KBM-7 (cell line): ENCODE measurements at regions not wholly inside any gene's neighbourhood (a gene's known extent, or its start where the extent isn't known, plus 50 kb on each side); places are given as distances from the start of the nearest gene placed in this dataset.
"Not testable (repeated sequence)": the region's sequence is repeated elsewhere in the genome, so short reads cannot be mapped to it uniquely, and the experiment has no call there.

Experiments used
- DNase-seq: peaks from one replicate; pipeline ENCODE4 v3.0.0-alpha.2; 2015
- in situ Hi-C: fragments of 300-500 bp; cut with MboI; formaldehyde crosslinking; loops from 2 replicates; pipeline ENCODE4 v1.14.3; 2020; ENCODE audit warnings: low sequenced_read_pairs, low pct_unique_long_range_greater_than_20kb, mixed read lengths

DNA sequence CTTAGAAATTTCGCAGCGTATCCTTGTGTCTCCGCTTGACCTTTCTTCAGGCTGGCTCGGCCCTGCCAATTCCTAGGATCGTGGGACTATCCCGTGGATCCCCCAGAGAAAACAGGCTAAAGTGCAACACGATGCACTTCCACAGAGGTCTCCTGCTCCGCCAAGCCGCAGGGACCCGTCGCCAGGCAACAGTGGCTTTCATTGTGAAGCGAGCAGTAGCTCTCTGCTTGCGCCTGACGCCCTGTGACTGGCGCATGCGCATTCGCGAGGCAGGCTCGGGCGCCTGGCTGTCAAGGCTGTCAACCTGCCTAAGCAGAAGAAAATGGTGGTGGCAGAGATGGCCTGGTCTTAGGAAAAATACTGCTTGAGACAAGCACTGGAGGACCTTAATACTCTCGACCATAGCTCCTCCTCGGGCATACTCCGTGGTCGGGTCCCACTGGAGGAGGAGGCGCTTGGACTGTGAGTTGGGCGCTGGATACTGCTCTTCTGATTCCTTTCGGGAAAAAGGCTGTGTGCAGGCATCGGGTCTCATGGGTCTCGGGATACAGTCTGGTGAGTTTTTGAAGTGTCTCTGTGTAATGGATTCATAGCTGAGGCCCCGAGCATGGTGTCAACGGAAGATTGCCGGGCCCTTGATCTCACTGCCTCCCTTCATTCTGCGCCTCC lies 2336.1 kb downstream of the TP53TG3F start:
- in situ Hi-C loops, result no loop called here
- DNase-seq, result no peak

DNA sequence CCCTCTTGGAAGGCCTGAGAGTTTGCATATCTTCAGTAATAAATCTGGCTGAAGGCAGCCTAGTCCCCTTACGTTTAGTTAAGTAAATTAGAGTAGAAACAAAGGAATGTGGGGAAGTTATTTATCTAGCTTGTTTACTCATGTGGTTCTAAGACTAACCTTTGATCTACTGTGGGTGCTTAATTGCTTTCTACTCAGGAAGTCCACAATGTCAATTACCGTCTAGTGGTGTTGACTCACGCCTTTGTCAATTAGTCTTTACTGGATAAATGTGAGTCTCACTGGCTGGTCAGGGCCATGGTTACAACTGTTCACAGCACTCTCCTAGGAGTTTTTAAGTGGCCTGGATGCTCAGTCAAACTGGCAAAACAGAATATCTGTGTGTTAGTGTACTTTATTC lies 2338.4 kb downstream of the TP53TG3F start:
- in situ Hi-C loops, result no loop called here
- DNase-seq, result no peak

DNA sequence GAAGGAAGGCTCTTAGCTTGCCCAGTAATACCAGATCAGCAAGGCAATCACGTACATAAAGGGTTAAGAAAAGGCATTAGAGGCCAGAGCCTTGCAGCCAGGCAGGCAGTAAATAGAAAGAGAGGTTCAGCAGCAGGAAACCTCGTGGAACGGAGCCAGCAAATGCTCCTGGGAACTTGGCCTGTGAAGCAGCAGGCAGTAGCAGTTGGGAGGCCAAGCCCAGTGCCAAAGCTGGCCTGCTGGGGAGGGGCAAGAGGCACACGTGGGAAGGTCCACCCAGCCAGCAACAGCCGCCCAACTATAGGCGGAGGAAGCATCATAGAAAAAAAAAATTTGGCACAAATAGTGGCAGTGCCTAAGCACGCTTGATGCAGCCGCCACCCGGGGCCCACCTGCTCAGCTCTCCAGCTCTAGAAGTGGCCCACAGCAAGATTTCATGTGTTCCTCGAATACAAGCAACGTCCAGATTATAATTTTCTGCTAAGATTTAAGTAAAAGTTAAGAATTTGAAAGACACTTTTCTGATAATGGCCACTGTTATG lies 2339.5 kb downstream of the TP53TG3F start:
- in situ Hi-C loops, result no loop called here
- DNase-seq, result no peak

DNA sequence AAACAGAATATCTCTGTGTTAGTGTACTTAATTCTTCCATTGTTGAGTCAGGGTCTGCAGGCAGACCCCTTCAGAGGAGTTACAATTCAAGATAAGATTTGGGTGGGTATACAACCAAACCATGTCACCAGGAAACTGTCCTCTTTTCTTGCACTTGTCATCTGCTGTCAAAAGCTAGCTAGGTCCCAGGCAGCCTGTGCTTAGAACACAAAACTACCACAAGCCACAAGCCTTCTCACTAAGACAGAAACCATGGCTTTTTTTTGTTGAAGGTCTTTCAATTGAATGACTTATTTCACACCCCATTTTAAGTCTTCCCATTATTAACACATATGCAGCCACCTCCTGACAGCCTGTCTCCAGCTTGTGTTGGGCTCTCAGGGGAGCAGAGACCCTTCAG lies 2345.1 kb downstream of the TP53TG3F start:
- in situ Hi-C loops, result not testable (repeated sequence)

DNA sequence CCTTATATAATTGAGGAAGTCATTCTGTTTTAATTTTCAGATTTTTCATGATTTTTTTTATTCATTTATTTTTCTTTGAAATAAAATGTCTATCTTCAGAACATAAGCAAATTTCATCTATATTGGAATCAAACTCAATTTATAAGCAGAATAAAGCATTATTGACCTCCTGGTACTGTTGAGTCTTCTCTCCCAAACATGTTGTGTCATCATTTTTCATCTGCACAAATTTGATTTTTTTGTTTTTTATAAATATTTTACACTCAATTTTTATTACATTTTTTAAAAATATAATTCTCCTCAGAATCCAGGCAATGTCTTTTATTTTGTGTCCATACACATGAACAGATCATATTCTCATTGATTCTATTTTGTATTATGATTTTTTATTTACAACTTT lies 2363.9 kb downstream of the TP53TG3F start:
- in situ Hi-C loops, result no loop called here

More for the DNA sequence above, 2345.1 kb downstream of the TP53TG3F start:
- not testable (repeated sequence) for DNase-seq

DNA sequence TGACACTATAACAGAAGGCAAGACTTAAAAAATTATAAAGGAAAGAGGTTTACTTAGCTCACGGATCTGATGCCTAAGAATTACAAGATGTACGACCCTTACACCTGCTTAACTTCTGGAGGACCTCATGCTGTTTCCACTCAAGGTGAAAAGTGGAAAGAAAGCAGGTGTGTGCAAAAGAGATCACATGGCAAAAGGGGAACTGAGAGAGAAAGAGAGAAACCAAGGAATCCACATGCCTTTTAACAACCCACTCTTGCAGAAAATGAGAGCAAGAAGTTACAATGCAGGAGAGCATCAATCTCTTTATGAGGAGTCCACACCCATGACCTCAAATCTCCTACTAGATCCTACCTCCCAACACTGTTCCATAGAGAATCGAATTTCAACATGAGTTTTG lies 2382.2 kb downstream of the TP53TG3F start:
- DNase-seq, result no peak
- in situ Hi-C loops, result no loop called here

More for the DNA sequence above, 2363.9 kb downstream of the TP53TG3F start:
- no peak for DNase-seq

DNA sequence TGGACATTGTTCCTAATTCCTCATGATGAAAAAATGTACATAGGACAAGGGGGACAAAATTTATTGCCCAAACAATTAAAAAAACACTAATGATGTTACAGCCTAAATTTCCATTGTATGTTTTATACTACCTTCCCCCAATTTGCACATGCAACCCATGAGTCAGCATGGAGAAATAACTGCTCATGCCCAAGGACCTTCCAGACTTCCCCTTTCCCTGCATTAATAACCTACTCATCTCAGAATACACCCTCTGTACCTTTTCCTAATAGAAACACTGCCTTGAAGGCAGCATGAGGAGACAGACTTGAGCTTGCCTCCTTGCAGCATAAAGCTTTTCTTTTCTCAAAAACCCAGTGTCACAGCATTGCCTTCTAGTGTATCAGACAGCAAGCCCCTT lies 2402.8 kb downstream of the TP53TG3F start:
- in situ Hi-C loops, result no loop called here
- no peak for DNase-seq

DNA sequence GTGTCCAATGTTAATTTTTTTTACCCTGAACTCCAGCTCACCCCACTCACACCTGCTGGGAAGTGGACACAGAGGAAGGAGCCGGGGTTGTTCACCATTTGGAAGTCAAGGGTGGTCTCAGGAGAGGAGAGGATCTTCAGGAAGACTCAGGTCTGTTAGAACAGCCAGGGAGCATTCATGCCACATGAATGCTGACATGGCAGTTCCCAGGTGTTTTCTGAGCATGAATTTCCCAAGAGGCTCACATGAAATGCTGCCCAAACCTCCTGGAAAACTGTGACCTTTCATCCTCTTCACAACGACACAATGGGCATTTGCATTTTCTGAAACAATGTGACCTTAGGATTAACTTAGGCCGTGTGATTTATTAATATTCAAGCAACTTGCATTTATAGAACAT lies 2409.2 kb downstream of the TP53TG3F start:
- no peak for DNase-seq
- in situ Hi-C loops, result no loop called here

DNA sequence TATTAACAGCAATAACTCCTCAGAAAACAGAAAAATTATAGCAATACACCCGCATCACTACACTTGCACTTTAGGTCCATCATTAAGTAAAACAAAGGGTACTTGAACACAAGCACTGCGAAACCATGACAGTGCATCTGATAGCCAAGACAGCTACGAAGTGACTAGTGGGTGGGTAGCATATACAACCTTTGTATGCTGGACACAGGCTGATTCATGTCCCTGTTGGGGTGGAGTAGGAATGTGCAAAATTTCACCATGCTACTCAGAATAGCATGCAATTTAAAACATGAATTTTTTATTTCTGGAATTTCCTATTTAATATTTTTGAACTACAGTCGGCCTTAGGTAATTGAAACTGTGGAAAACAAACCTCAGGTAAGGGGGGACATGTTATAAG lies 2414.1 kb downstream of the TP53TG3F start:
- DNase-seq, result no peak
- in situ Hi-C loops, result no loop called here

DNA sequence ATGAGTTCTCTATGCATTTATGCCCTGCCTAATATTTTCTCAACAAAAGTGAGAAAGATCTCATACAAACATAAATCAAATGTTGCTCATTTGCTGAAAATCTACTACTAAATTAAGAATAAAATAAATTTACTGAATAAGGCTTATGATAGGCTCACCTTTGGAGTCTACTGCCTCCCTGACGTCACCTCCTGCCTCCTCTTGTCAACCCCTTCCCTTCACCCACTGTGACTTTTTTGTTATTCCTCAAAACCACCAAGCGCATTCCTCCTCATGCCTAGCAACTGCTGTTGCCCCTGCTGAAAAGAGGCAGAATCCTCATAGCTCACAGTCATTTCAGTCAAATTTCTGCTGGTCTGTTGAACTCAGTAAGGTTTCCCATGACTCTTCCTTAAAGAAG lies 2422.2 kb downstream of the TP53TG3F start:
- no peak for DNase-seq
- in situ Hi-C loops, result no loop called here

DNA sequence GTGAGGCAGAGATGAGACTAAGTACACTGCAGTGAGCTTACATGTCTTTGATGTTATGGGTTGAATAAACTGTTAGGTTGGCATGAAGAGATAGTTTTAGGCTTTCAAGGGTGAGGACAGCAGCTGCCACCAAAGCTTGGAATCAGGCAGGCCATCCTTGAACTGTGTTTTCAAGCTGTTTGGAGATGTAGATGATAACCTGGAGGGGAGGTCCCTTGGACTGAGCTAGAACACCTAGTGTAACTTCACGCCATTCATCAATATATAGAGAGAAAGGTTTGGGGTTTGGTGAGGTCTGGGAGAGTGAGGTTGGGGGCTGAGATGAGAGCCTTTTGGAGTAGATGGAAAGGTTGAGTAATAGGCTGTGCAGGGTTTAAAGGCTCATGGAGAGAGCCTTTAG lies 2447.0 kb downstream of the TP53TG3F start:
- DNase-seq, result no peak
- in situ Hi-C loops, result no loop called here

DNA sequence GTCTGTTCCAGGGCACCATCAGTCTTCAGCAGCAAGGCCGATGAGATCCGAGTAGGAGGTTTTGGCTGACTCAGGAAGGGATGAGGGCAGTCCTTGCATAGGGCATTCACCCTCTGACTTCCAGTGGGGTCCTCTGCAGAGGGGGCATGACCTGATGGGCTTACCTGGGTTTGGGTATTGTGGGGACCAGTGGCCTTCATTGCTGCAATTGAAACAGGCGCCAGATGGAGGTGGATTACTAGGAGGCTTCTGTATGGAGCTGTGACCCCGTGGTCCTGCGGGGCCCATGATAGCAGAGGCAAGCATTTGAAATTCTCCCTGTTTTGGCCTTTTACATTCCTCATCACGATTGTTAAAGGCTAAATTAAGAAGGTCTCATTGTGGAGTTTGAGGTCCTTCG lies 2448.7 kb downstream of the TP53TG3F start:
- DNase-seq, result no peak
- in situ Hi-C loops, result no loop called here

DNA sequence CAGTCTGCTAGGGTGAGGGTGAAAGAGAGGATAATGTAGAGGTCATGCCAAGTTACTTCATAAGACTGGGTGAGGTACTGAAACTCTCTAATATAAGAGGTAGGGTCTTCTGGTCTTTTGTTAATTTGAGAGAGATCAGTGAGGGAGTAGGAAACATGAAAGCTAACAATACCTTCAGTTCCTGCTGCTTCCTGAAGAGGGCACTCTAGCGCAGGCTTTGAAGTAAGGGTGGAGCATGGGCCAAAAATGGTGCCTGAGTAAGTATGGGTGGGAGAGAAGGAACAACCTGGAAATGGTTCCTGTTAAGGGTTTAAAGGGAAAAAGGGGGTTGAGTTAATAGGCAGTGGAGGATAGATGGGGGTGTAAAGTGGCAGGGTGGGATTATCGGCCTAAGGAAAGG lies 2449.5 kb downstream of the TP53TG3F start:
- DNase-seq, result peak; percentile 46
- in situ Hi-C loops, result no loop called here

DNA sequence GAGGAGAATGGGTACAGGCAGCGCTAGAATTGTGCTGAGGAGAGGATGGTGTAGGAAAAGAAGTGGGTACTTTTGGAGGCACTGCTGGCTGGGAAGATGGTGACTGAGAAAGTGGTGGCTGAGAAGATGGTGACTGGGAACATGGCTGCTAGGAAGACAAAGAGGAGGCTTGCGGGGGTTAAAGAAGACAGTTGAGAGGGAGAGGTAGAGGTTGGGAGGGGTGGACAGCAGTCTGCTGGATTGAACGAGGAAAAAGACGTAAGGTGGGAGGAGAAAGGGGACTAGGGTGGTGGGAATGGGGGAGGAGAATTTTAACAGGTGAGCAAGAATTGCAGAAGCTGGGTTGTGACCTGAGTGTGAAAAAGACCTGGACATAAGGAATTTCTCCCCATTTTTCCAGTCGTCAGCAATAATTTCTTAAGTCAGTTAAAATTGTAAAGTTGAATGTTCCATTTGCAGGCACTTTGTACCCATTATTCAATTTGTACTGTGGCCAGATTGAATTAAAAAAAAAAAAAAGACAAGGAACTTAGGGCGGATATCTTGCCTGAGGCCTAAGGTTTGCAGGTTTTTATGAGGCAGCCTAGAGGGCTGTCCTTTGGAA lies 2450.0 kb downstream of the TP53TG3F start:
- in situ Hi-C loops, result no loop called here
- no peak for DNase-seq

DNA sequence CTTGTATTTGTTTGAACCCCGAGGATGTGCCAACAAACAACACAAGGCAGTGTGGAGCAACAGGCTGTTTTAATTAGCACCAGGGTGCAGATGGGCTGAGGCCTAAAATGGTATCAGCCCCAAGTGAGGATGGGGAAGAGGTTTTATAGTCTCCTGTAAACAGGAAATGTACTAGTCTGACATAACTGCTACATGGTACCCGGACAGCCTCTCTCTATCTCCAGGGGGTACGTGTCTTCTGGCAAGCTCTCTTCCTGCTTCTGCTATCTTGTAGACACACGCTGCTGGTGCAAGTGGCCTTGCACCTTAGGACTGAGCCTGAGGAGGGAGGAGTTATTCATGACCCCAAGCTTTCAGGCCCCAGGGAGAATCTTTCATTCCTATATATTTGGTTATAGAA lies 2451.0 kb downstream of the TP53TG3F start:
- no peak for DNase-seq
- in situ Hi-C loops, result no loop called here

DNA sequence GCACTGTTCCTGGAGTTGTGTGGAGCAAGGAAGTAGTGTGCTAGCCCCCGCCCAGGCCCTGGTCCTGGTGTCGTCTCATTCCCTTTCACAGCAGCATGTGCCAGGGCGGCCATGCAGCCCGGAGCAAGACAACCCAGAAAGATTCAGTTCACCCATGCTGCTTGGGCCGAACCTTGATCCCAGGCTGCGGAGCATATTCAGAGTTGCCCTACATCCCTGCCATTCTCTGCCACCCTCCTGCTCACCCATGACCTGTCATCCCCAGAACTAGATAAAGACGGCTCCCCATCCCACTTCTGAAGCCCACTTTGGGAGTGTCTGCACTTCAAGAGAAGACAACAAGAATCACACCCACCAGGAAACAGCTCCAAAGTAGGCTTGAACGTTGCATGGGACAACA lies 2452.5 kb downstream of the TP53TG3F start:
- DNase-seq, result no peak
- in situ Hi-C loops, result no loop called here

DNA sequence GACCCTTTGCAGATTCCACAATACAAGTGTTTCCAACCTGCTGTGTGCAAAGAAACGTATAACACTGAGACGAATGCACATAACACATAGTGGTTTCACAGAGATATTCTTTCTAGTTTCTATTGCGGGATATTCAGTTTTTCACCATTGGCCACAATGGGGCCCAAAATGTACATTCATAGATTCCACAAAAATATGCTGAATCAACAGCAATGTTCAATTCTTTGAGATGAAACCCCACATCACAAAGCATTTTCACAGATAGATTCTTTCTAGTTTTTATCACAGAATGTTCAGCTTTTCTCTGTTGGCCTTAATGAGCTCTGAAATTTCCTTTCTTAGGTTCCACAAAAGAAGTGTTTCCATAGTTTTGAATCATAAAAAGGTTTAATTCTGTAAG lies 2472.3 kb downstream of the TP53TG3F start:
- in situ Hi-C loops, result no loop called here
- no peak for DNase-seq
